Esophagus squamous epithelium (tissue), 5 donors: ENCODE measurements at regions not wholly inside any gene's neighbourhood (a gene's known extent, or its start where the extent isn't known, plus 50 kb on each side); places are given as distances from the start of the nearest gene placed in this dataset.

Source experiments
- DNase-seq: peaks from one replicate; lab custom pipeline; 2025; lab: John Stamatoyannopoulos, UW
- H3K27ac ChIP-seq, 4 donors: fragments of 200-600 bp; sonication (generic); one replicate each; pipeline ENCODE4 v1.5.1; 2016 to 2019; ENCODE audit warnings: mild to moderate bottlenecking in 1 of 4
- H3K27me3 ChIP-seq, 4 donors: fragments of 200-600 bp; sonication (generic); 1 replicate in 3 of 4; 2 replicates in 1 of 4; pipeline versions ENCODE4 v1.5.1 to v1.6.0; 2017 to 2021; ENCODE audit warnings: antibody characterized with exemption in 1 of 4
- H3K36me3 ChIP-seq, 3 donors: fragments of 200-600 bp; sonication (generic); one replicate each; pipeline ENCODE4 v1.5.1; 2016 to 2019
- H3K4me1 ChIP-seq, 3 donors: fragments of 200-600 bp; sonication (generic); one replicate each; pipeline ENCODE4 v1.5.1; 2017 to 2019
- H3K4me3 ChIP-seq, 4 donors: fragments of 200-600 bp; sonication (generic); 1 replicate in 3 of 4; 2 replicates in 1 of 4; pipeline ENCODE4 v1.5.1; 2016 to 2019; ENCODE audit warnings: mild to moderate bottlenecking in 2 of 4, moderate library complexity in 1 of 4
- H3K9me3 ChIP-seq, 3 donors: fragments of 200-600 bp; sonication (generic); one replicate each; pipeline ENCODE4 v1.5.1; 2016 to 2019
- CTCF ChIP-seq, 6 experiments: fragments of 450-650 bp in 4 of 6; fragments of 200-600 bp in 2 of 6; sonication (generic) in 2 of 6; IDR thresholded peaks; one replicate each; pipeline ENCODE4 v1.5.1; 2016 to 2019; ENCODE audit warnings: antibody characterized with exemption in 6 of 6, mild to moderate bottlenecking in 4 of 6, moderate library complexity in 4 of 6
- POLR2A ChIP-seq, 4 donors: fragments of 450-650 bp; IDR thresholded peaks; one replicate each; pipeline ENCODE4 v1.6.1; 2017; ENCODE audit warnings: antibody characterized with exemption in 4 of 4, mild to moderate bottlenecking in 4 of 4, moderate library complexity in 3 of 4
- WGBS, 2 donors: methylation state at CpG; one replicate each; pipeline ENCODE4 v1.1.5; 2018; 5-methylcytosine and 5-hydroxymethylcytosine counted together
- intact Hi-C: fragments of 100-400 bp; cut with DNase I; formaldehyde crosslinking; loops from one replicate; pipeline ENCODE4 v1.15.0; 2022
- donor health status: DM: yes; HTN: yes; CAD: no.

GRCh38 chr10:118112543-118113125, 65.9 kb upstream of the RAB11FIP2 start:
- Histone ChIP-seq H3K36me3 (no peaks in the 10 kb centered on the region), H3K27me3 (no peaks in the 10 kb centered on the region), H3K27ac (peak overlapping the region in 2 of 4 donors; percentile 21 to 40), H3K4me1 (peaks cover 6 to 44% (median 10%) of the 10 kb centered on the region in 3 donors), H3K9me3 (no peaks in the 10 kb centered on the region), H3K4me3 (no peak overlapping the region)
- no peak for DNase-seq
- WGBS, 2 donors, result 44 to 57% methylated on average over 3 to 6 of the region's 6 CpGs
- TF ChIP-seq POLR2A (IDR thresholded peaks at IDR 0.05), result no peak
- no peak for TF ChIP-seq CTCF (IDR thresholded peaks at IDR 0.05)
- intact Hi-C loops, result no loop called here

GRCh38 chr10:118110750-118111149, 64.0 kb upstream of the RAB11FIP2 start:
- 67 to 95% methylated on average over 1 of the region's 1 CpG for WGBS, 2 donors
- no peak for TF ChIP-seq POLR2A (IDR thresholded peaks at IDR 0.05)
- no peak for TF ChIP-seq CTCF (IDR thresholded peaks at IDR 0.05)
- Histone ChIP-seq H3K9me3 (no peaks in the 10 kb centered on the region), H3K36me3 (no peaks in the 10 kb centered on the region), H3K4me3 (no peak overlapping the region), H3K27ac (no peak overlapping the region), H3K27me3 (no peaks in the 10 kb centered on the region), H3K4me1 (peaks cover 0 to 26% (median 0%) of the 10 kb centered on the region in 3 donors)
- intact Hi-C loops, result no loop called here
- no peak for DNase-seq

GRCh38 chr10:118108194-118109026, 61.7 kb upstream of the RAB11FIP2 start:
- 44 to 60% methylated on average over 20 of the region's 20 CpGs for WGBS, 2 donors
- Histone ChIP-seq H3K27me3 (no peaks in the 10 kb centered on the region), H3K36me3 (no peaks in the 10 kb centered on the region), H3K9me3 (no peaks in the 10 kb centered on the region), H3K4me1 (peaks cover 0 to 25% (median 0%) of the 10 kb centered on the region in 3 donors), H3K4me3 (no peak overlapping the region), H3K27ac (no peak overlapping the region)
- no peak for DNase-seq
- TF ChIP-seq POLR2A (IDR thresholded peaks at IDR 0.05), result no peak
- no peak for TF ChIP-seq CTCF (IDR thresholded peaks at IDR 0.05)
- intact Hi-C loops, result no loop called here

GRCh38 chr10:118107541-118107940, 60.8 kb upstream of the RAB11FIP2 start:
- intact Hi-C loops, result no loop called here

More at GRCh38 chr10:118107541-118107940, 60.8 kb upstream of the RAB11FIP2 start:
- Histone ChIP-seq H3K27me3 (no peaks in the 10 kb centered on the region), H3K4me1 (peaks cover 0 to 19% (median 0%) of the 10 kb centered on the region in 3 donors), H3K36me3 (no peaks in the 10 kb centered on the region), H3K27ac (no peak overlapping the region), H3K4me3 (no peak overlapping the region), H3K9me3 (no peaks in the 10 kb centered on the region)
- TF ChIP-seq POLR2A (IDR thresholded peaks at IDR 0.05) (no peak), CTCF (IDR thresholded peaks at IDR 0.05) (no peak)
- WGBS, 2 donors, result 75 to 88% methylated on average over 2 of the region's 2 CpGs
- no peak for DNase-seq
